OCI-LY7 (cell line): ENCODE measurements at regions not wholly inside any gene's neighbourhood (a gene's known extent, or its start where the extent isn't known, plus 50 kb on each side); places are given as distances from the start of the nearest gene placed in this dataset.

ENCODE experiments used
- BruUV-seq: library from RNA; stranded (reverse); fragments of 400-500 nt; replicated peaks from 2 replicates; lab custom pipeline; 2021; lab: Mats Ljungman, UMichigan
- CTCF ChIA-PET: fragments of 300-600 bp; sonication (Branson Sonifier 250); formaldehyde crosslinking; loops from one replicate; lab custom pipeline; 2022; ENCODE audit warnings: antibody characterized with exemption; ENCODE audit not compliant: unreplicated experiment; lab: Charles Lee
- POLR2A ChIA-PET: fragments of 300-600 bp; sonication (Branson Sonifier 250); formaldehyde crosslinking; loops from one replicate; lab custom pipeline; 2022; ENCODE audit warnings: antibody characterized with exemption; lab: Charles Lee
- DNase-seq: peaks from one replicate; pipeline ENCODE4 v3.0.0-alpha.2; 2015; ENCODE audit warnings: low spot score
- H2AFZ ChIP-seq: fragments of 200-600 bp; sonication (generic), shearing (Covaris generic); 2 replicates; pipeline ENCODE4 v1.6.1; 2014; ENCODE audit warnings: mild to moderate bottlenecking, antibody characterized with exemption, low read length, moderate library complexity
- H3K27ac ChIP-seq: fragments of 200-600 bp; sonication (generic); 2 replicates; pipeline ENCODE4 v1.5.1; 2014; ENCODE audit warnings: mixed run types, low read depth, mild to moderate bottlenecking, moderate library complexity, low read length, inconsistent platforms; ENCODE audit not compliant: poor library complexity, severe bottlenecking
- H3K36me3 ChIP-seq: fragments of 200-600 bp; sonication (generic); 2 replicates; pipeline ENCODE4 v1.6.1; 2014; ENCODE audit warnings: mild to moderate bottlenecking, antibody characterized with exemption, low read length, moderate library complexity, mixed read lengths; ENCODE audit not compliant: insufficient read depth
- H3K4me1 ChIP-seq: fragments of 200-600 bp; sonication (generic); 2 replicates; pipeline ENCODE4 v1.5.1; 2014; ENCODE audit warnings: mild to moderate bottlenecking, low read length; ENCODE audit not compliant: insufficient read depth, poor library complexity, severe bottlenecking
- H3K4me2 ChIP-seq: fragments of 200-600 bp; sonication (generic); 2 replicates; pipeline ENCODE4 v1.6.1; 2014; ENCODE audit warnings: mild to moderate bottlenecking, low read length
- H3K4me3 ChIP-seq: fragments of 200-600 bp; sonication (generic); 2 replicates; pipeline ENCODE4 v1.5.1; 2014; ENCODE audit warnings: mild to moderate bottlenecking, low read depth, low read length; ENCODE audit not compliant: poor library complexity, severe bottlenecking
- H3K79me2 ChIP-seq: fragments of 200-600 bp; sonication (generic); 2 replicates; pipeline ENCODE4 v1.6.1; 2016; ENCODE audit warnings: low read depth, mild to moderate bottlenecking, low read length, moderate library complexity, mixed read lengths; ENCODE audit not compliant: insufficient read depth
- H3K9me2 ChIP-seq: fragments of 200-600 bp; sonication (generic); 2 replicates; pipeline ENCODE4 v1.6.1; 2016; ENCODE audit warnings: mild to moderate bottlenecking, low read length, mixed read lengths; ENCODE audit not compliant: insufficient read depth
- H3K9me3 ChIP-seq: fragments of 200-600 bp; sonication (generic); 2 replicates; pipeline ENCODE4 v1.6.1; 2014; ENCODE audit warnings: mild to moderate bottlenecking, mixed run types, low read length, mixed read lengths
- H4K20me1 ChIP-seq: fragments of 200-600 bp; sonication (generic); 2 replicates; pipeline ENCODE4 v1.6.1; 2014; ENCODE audit warnings: mild to moderate bottlenecking, antibody characterized with exemption, low read length, moderate library complexity, mixed read lengths; ENCODE audit not compliant: insufficient read depth
- CTCF ChIP-seq: fragments of 200-600 bp; sonication (generic); conservative IDR thresholded peaks from 2 replicates; pipeline ENCODE4 v1.5.1; 2014; ENCODE audit warnings: mild to moderate bottlenecking, antibody characterized with exemption, low read length, moderate library complexity, mixed read lengths
- EZH2phosphoT487 ChIP-seq: fragments of 200-600 bp; sonication (generic); IDR thresholded peaks from 2 replicates; pipeline ENCODE4 v1.6.1; 2018; ENCODE audit warnings: low read depth, borderline replicate concordance, mild to moderate bottlenecking, mixed run types, antibody characterized with exemption, low read length, moderate library complexity, mixed read lengths
- intact Hi-C: fragments of 100-400 bp; cut with micrococcal nuclease; formaldehyde crosslinking; loops from one replicate; pipeline ENCODE4 v1.10.0; 2022; ENCODE audit not compliant: unreplicated experiment

- ChIA-PET CTCF (no interaction called here), POLR2A (no interaction called here)
- BruUV-seq, result no TSS peak
- H2AFZ ChIP-seq, result no peak overlapping the region
- no peak for DNase-seq
- H3K4me1 ChIP-seq, result no peaks in the 10 kb centered on the region
- no peaks in the 10 kb centered on the region for H4K20me1 ChIP-seq
- no peak overlapping the region for H3K4me2 ChIP-seq
- no peaks in the 10 kb centered on the region for H3K9me2 ChIP-seq
- no peak for TF ChIP-seq EZH2phosphoT487
- TF ChIP-seq CTCF, result no peak
- H3K79me2 ChIP-seq, result no peaks in the 10 kb centered on the region
- no peak overlapping the region for H3K4me3 ChIP-seq
- no peak overlapping the region for H3K27ac ChIP-seq
- H3K36me3 ChIP-seq, result no peaks in the 10 kb centered on the region
- no peaks in the 10 kb centered on the region for H3K9me3 ChIP-seq
- intact Hi-C loops, result no loop called here
Measured at GRCh38 chr1:112264010-112264409, 132.0 kb upstream of the CTTNBP2NL start.

GRCh38 chr1:112264553-112264952 is 131.5 kb upstream of the CTTNBP2NL start:
- Histone ChIP-seq H3K36me3 (no peaks in the 10 kb centered on the region), H3K4me2 (no peak overlapping the region), H3K4me1 (no peaks in the 10 kb centered on the region), H2AFZ (no peak overlapping the region), H4K20me1 (no peaks in the 10 kb centered on the region), H3K9me2 (no peaks in the 10 kb centered on the region), H3K4me3 (no peak overlapping the region), H3K79me2 (no peaks in the 10 kb centered on the region), H3K9me3 (no peaks in the 10 kb centered on the region), H3K27ac (no peak overlapping the region)
- ChIA-PET CTCF (no interaction called here), POLR2A (no interaction called here)
- no peak for DNase-seq
- TF ChIP-seq EZH2phosphoT487 (no peak), CTCF (no peak)
- no TSS peak for BruUV-seq
- intact Hi-C loops, result no loop called here

GRCh38 chr1:112265931-112266330 is 130.1 kb upstream of the CTTNBP2NL start:
- CTCF ChIA-PET, result no interaction called here
- intact Hi-C loops, result no loop called here

More at GRCh38 chr1:112265931-112266330, 130.1 kb upstream of the CTTNBP2NL start:
- no peak overlapping the region for H2AFZ ChIP-seq
- no peak overlapping the region for H3K27ac ChIP-seq
- H4K20me1 ChIP-seq, result no peaks in the 10 kb centered on the region
- no peak overlapping the region for H3K4me2 ChIP-seq
- H3K79me2 ChIP-seq, result no peaks in the 10 kb centered on the region
- no peak overlapping the region for H3K4me3 ChIP-seq
- no peaks in the 10 kb centered on the region for H3K9me2 ChIP-seq
- no peaks in the 10 kb centered on the region for H3K4me1 ChIP-seq
- POLR2A ChIA-PET, result no interaction called here
- DNase-seq, result no peak
- no peak for TF ChIP-seq CTCF
- TF ChIP-seq EZH2phosphoT487, result no peak
- no peaks in the 10 kb centered on the region for H3K9me3 ChIP-seq
- no peaks in the 10 kb centered on the region for H3K36me3 ChIP-seq
- BruUV-seq, result no TSS peak
